Mesenchymal stem cell (in vitro differentiated cells and primary cell): ENCODE measurements at regions not wholly inside any gene's neighbourhood (a gene's known extent, or its start where the extent isn't known, plus 50 kb on each side); places are given as distances from the start of the nearest gene placed in this dataset.

Experiments used
- DNase-seq: peaks from one replicate; pipeline ENCODE4 v3.0.0-alpha.2; 2013
- H2AFZ ChIP-seq: one replicate; pipeline ENCODE4 v1.6.1; 2013; ENCODE audit warnings: low read depth, mild to moderate bottlenecking, control low read depth, inconsistent platforms, low read length, moderate library complexity
- H2AK5ac ChIP-seq: 2 replicates; pipeline ENCODE4 v1.6.1; 2013; ENCODE audit warnings: low read length, moderate library complexity, mild to moderate bottlenecking, inconsistent platforms; ENCODE audit not compliant: severe bottlenecking
- H2BK120ac ChIP-seq: one replicate; pipeline ENCODE4 v1.6.1; 2013; ENCODE audit warnings: low read depth, mild to moderate bottlenecking, inconsistent platforms, low read length, moderate library complexity
- H2BK12ac ChIP-seq, 2 experiments: one replicate each; pipeline ENCODE4 v1.6.1; 2013; ENCODE audit warnings: inconsistent platforms in 2 of 2, low read length in 2 of 2, mild to moderate bottlenecking in 2 of 2, moderate library complexity in 2 of 2, control low read depth in 1 of 2
- H2BK15ac ChIP-seq: one replicate; pipeline ENCODE4 v1.6.1; 2013; ENCODE audit warnings: mild to moderate bottlenecking, low read depth, inconsistent platforms; ENCODE audit not compliant: poor library complexity, severe bottlenecking
- H2BK5ac ChIP-seq: 2 replicates; pipeline ENCODE4 v1.6.1; 2013; ENCODE audit warnings: low read depth, mild to moderate bottlenecking, low read length, control low read depth, inconsistent platforms; ENCODE audit not compliant: poor library complexity, severe bottlenecking
- H3K14ac ChIP-seq, 2 experiments: one replicate each; pipeline ENCODE4 v1.6.1; 2013; ENCODE audit warnings: inconsistent platforms in 2 of 2, low read length in 2 of 2, control low read depth in 1 of 2, mild to moderate bottlenecking in 1 of 2, moderate library complexity in 1 of 2
- H3K18ac ChIP-seq, 2 experiments: one replicate each; pipeline ENCODE4 v1.6.1; 2013; ENCODE audit warnings: inconsistent platforms in 2 of 2, low read length in 2 of 2, control low read depth in 1 of 2, low read depth in 1 of 2, mild to moderate bottlenecking in 1 of 2
- H3K23ac ChIP-seq, 2 experiments: one replicate each; pipeline ENCODE4 v1.6.1; 2013; ENCODE audit warnings: inconsistent platforms in 2 of 2, low read length in 2 of 2, mild to moderate bottlenecking in 2 of 2, moderate library complexity in 2 of 2, control low read depth in 1 of 2
- H3K27ac ChIP-seq: 2 replicates; pipeline ENCODE4 v1.5.1; 2013; ENCODE audit warnings: mild to moderate bottlenecking, moderate library complexity, low read length, control low read depth, inconsistent platforms; ENCODE audit not compliant: poor library complexity, severe bottlenecking
- H3K27me3 ChIP-seq, 2 experiments: 2 replicates each; pipeline versions ENCODE4 v1.6.1 to v1.7.0; 2013; ENCODE audit warnings: low read length in 2 of 2, mild to moderate bottlenecking in 2 of 2, moderate library complexity in 2 of 2, control low read depth in 1 of 2, inconsistent platforms in 1 of 2; ENCODE audit not compliant: control insufficient read depth in 1 of 2, insufficient read depth in 1 of 2
- H3K36me3 ChIP-seq, 2 experiments: 2 replicates each; pipeline versions ENCODE4 v1.6.1 to v1.7.0; 2013; ENCODE audit warnings: low read length in 2 of 2, control low read depth in 1 of 2, inconsistent platforms in 1 of 2, low read depth in 1 of 2, mild to moderate bottlenecking in 1 of 2; ENCODE audit not compliant: insufficient read depth in 2 of 2, control insufficient read depth in 1 of 2
- H3K4ac ChIP-seq, 2 experiments: one replicate each; pipeline ENCODE4 v1.6.1; 2013; ENCODE audit warnings: inconsistent platforms in 2 of 2, low read length in 2 of 2, mild to moderate bottlenecking in 2 of 2, moderate library complexity in 2 of 2, control low read depth in 1 of 2, low read depth in 1 of 2
- H3K4me1 ChIP-seq: 2 replicates; pipeline ENCODE4 v1.6.1; 2013; ENCODE audit warnings: low read depth, low read length, control low read depth; ENCODE audit not compliant: control insufficient read depth, insufficient read depth
- H3K4me2 ChIP-seq: 2 replicates; pipeline ENCODE4 v1.6.1; 2013; ENCODE audit warnings: low read length, mild to moderate bottlenecking, inconsistent platforms; ENCODE audit not compliant: poor library complexity, severe bottlenecking
- H3K4me3 ChIP-seq, 2 experiments: 2 replicates each; pipeline versions ENCODE4 v1.5.1 to v1.7.0; 2013; ENCODE audit warnings: low read length in 2 of 2, mild to moderate bottlenecking in 2 of 2, control low read depth in 1 of 2, low read depth in 1 of 2; ENCODE audit not compliant: insufficient read depth in 1 of 2
- H3K79me1 ChIP-seq: replicated peaks from 2 replicates; pipeline ENCODE4 v1.6.1; 2013; ENCODE audit warnings: mild to moderate bottlenecking, control low read depth, low read length, inconsistent platforms; ENCODE audit not compliant: poor library complexity, severe bottlenecking
- H3K9ac ChIP-seq: 2 replicates; pipeline ENCODE4 v1.7.0; 2013; ENCODE audit warnings: mild to moderate bottlenecking, low read length, moderate library complexity
- H3K9me3 ChIP-seq: 2 replicates; pipeline ENCODE4 v1.7.0; 2013; ENCODE audit warnings: mild to moderate bottlenecking, low read length; ENCODE audit not compliant: control insufficient read depth
- H4K8ac ChIP-seq: one replicate; pipeline ENCODE4 v1.6.1; 2013; ENCODE audit warnings: inconsistent platforms, mild to moderate bottlenecking, low read length, moderate library complexity
- H4K91ac ChIP-seq: one replicate; pipeline ENCODE4 v1.6.1; 2013; ENCODE audit warnings: mild to moderate bottlenecking, low read length, inconsistent platforms
- WGBS: methylation state at CpG from one replicate; pipeline ENCODE4 v1.1.7; 2013; ENCODE audit warnings: mixed read lengths; 5-methylcytosine and 5-hydroxymethylcytosine counted together

- Histone ChIP-seq H4K91ac (no peak overlapping the region), H2AK5ac (no peak overlapping the region), H2BK12ac (no peak overlapping the region), H3K27ac (no peak overlapping the region), H4K8ac (no peak overlapping the region), H3K9me3 (no peaks in the 10 kb centered on the region), H2BK5ac (no peak overlapping the region), H3K27me3 (peaks cover under 1 to 12% of the 10 kb centered on the region in 2 experiments), H3K4me2 (no peak overlapping the region), H2AFZ (no peak overlapping the region), H3K4me3 (no peak overlapping the region), H3K18ac (no peak overlapping the region), H3K79me1 (no peaks in the 10 kb centered on the region), H3K4me1 (no peaks in the 10 kb centered on the region), H3K14ac (no peak overlapping the region), H3K9ac (no peak overlapping the region), H3K23ac (no peak overlapping the region), H2BK120ac (no peak overlapping the region), H3K36me3 (no peaks in the 10 kb centered on the region), H2BK15ac (no peak overlapping the region), H3K4ac (no peak overlapping the region)
- no peak for DNase-seq
- 79% methylated on average over 5 of the region's 6 CpGs for whole genome bisulfite sequencing
These were observed 155.5 kb downstream of the DHX15 start for GRCh38 chr4:24428850-24429249.

- Histone ChIP-seq H3K9me3 (no peaks in the 10 kb centered on the region), H4K8ac (no peak overlapping the region), H3K9ac (no peak overlapping the region), H2AK5ac (no peak overlapping the region), H3K18ac (no peak overlapping the region), H3K4me3 (no peak overlapping the region), H3K23ac (no peak overlapping the region), H3K4ac (no peak overlapping the region), H3K4me1 (no peaks in the 10 kb centered on the region), H3K79me1 (no peaks in the 10 kb centered on the region), H3K14ac (no peak overlapping the region), H2BK15ac (no peak overlapping the region), H3K27me3 (no peaks in the 10 kb centered on the region), H2BK120ac (no peak overlapping the region), H4K91ac (no peak overlapping the region), H3K4me2 (no peak overlapping the region), H3K27ac (no peak overlapping the region), H2BK5ac (no peak overlapping the region), H2AFZ (no peak overlapping the region), H2BK12ac (no peak overlapping the region), H3K36me3 (no peaks in the 10 kb centered on the region)
- 73% methylated on average over 4 of the region's 5 CpGs for WGBS
- DNase-seq: no peak
These were observed 157.8 kb downstream of the DHX15 start for GRCh38 chr4:24426557-24426956.

GRCh38 chr4:24425863-24426262 is 158.5 kb downstream of the DHX15 start:
- H4K91ac ChIP-seq: no peak overlapping the region
- no peak overlapping the region for H3K23ac ChIP-seq
- no peak overlapping the region for H3K4me3 ChIP-seq

GRCh38 chr4:24423670-24424069 is 160.7 kb downstream of the DHX15 start:
- no peaks in the 10 kb centered on the region for H3K27me3 ChIP-seq
- H3K14ac ChIP-seq: no peak overlapping the region
- H3K9me3 ChIP-seq: no peaks in the 10 kb centered on the region
- H2BK12ac ChIP-seq: no peak overlapping the region
- no peaks in the 10 kb centered on the region for H3K79me1 ChIP-seq
- H2BK5ac ChIP-seq: no peak overlapping the region
- H3K4ac ChIP-seq: no peak overlapping the region
- no peak overlapping the region for H3K4me2 ChIP-seq
- H3K27ac ChIP-seq: no peak overlapping the region
- no peak overlapping the region for H2AFZ ChIP-seq
- no peak overlapping the region for H3K4me3 ChIP-seq
- no peak for DNase-seq
- no peaks in the 10 kb centered on the region for H3K4me1 ChIP-seq
- H3K36me3 ChIP-seq: no peaks in the 10 kb centered on the region
- no peak overlapping the region for H2AK5ac ChIP-seq
- H4K91ac ChIP-seq: no peak overlapping the region
- no peak overlapping the region for H4K8ac ChIP-seq
- H3K18ac ChIP-seq: no peak overlapping the region
- 84% methylated on average over 2 of the region's 3 CpGs for WGBS
- no peak overlapping the region for H2BK120ac ChIP-seq
- H3K23ac ChIP-seq: no peak overlapping the region
- no peak overlapping the region for H3K9ac ChIP-seq
- no peak overlapping the region for H2BK15ac ChIP-seq

More at GRCh38 chr4:24425863-24426262, 158.5 kb downstream of the DHX15 start:
- no peak overlapping the region for H2BK12ac ChIP-seq
- no peak overlapping the region for H4K8ac ChIP-seq
- no peaks in the 10 kb centered on the region for H3K79me1 ChIP-seq
- H3K36me3 ChIP-seq: no peaks in the 10 kb centered on the region
- H2AFZ ChIP-seq: no peak overlapping the region
- no peak overlapping the region for H3K18ac ChIP-seq
- no peak overlapping the region for H3K4ac ChIP-seq
- no peak overlapping the region for H3K9ac ChIP-seq
- no peak overlapping the region for H3K14ac ChIP-seq
- no peak overlapping the region for H2BK15ac ChIP-seq
- no peak overlapping the region for H3K4me2 ChIP-seq
- no peaks in the 10 kb centered on the region for H3K27me3 ChIP-seq
- no peaks in the 10 kb centered on the region for H3K4me1 ChIP-seq
- no peak for DNase-seq
- H3K27ac ChIP-seq: no peak overlapping the region
- H3K9me3 ChIP-seq: no peaks in the 10 kb centered on the region
- H2AK5ac ChIP-seq: no peak overlapping the region
- WGBS: no CpG with 5 or more reads among the region's 3 CpGs
- H2BK120ac ChIP-seq: no peak overlapping the region
- no peak overlapping the region for H2BK5ac ChIP-seq
